Small intestine (tissue), 7 donors: ENCODE measurements at regions not wholly inside any gene's neighbourhood (a gene's known extent, or its start where the extent isn't known, plus 50 kb on each side); places are given as distances from the start of the nearest gene placed in this dataset.

Experiments used
- DNase-seq, 2 donors: peaks; one replicate each; pipeline versions ENCODE4 v3.0.0 to v3.0.0-alpha.2; 2013
- FAIRE-seq: peaks from 2 replicates; lab custom pipeline; 2012; peaks lifted over from hg19 to GRCh38; lab: Jason Lieb, UNC
- H3K27ac ChIP-seq, 3 donors: one replicate each; pipeline ENCODE4 v1.5.1; 2013; ENCODE audit warnings: low read length in 2 of 3, mild to moderate bottlenecking in 2 of 3, control low read depth in 1 of 3, inconsistent platforms in 1 of 3, low read depth in 1 of 3, moderate library complexity in 1 of 3
- H3K27me3 ChIP-seq, 3 donors: one replicate each; pipeline ENCODE4 v1.6.1; 2013; ENCODE audit warnings: low read length in 3 of 3, inconsistent platforms in 1 of 3; ENCODE audit not compliant: control insufficient read depth in 3 of 3, insufficient read depth in 3 of 3
- H3K36me3 ChIP-seq, 3 donors: one replicate each; pipeline ENCODE4 v1.6.1; 2013; ENCODE audit warnings: low read length in 3 of 3, inconsistent platforms in 1 of 3, low read depth in 1 of 3, mild to moderate bottlenecking in 1 of 3, moderate library complexity in 1 of 3; ENCODE audit not compliant: control insufficient read depth in 3 of 3, insufficient read depth in 2 of 3
- H3K4me1 ChIP-seq, 3 donors: one replicate each; pipeline ENCODE4 v1.6.1; 2013; ENCODE audit warnings: low read length in 2 of 3, inconsistent platforms in 1 of 3, low read depth in 1 of 3, mild to moderate bottlenecking in 1 of 3, moderate library complexity in 1 of 3; ENCODE audit not compliant: control insufficient read depth in 3 of 3, insufficient read depth in 2 of 3
- H3K4me3 ChIP-seq, 3 donors: one replicate each; pipeline ENCODE4 v1.5.1; 2013; ENCODE audit warnings: low read length in 3 of 3, control low read depth in 1 of 3, inconsistent platforms in 1 of 3, low read depth in 1 of 3, mild to moderate bottlenecking in 1 of 3, moderate library complexity in 1 of 3
- H3K9me3 ChIP-seq, 2 donors: one replicate each; pipeline ENCODE4 v1.6.1; 2013; ENCODE audit warnings: low read depth in 1 of 2, low read length in 1 of 2; ENCODE audit not compliant: control insufficient read depth in 2 of 2, insufficient read depth in 1 of 2
- WGBS, 3 donors: extraction: QIAGEN DNeasy Blood & Tissue Kit; methylation state at CpG; one replicate each; pipeline ENCODE4 v1.1.7; 2013; 5-methylcytosine and 5-hydroxymethylcytosine counted together
- donor health status: healthy with polysubstance abuse.
- donor health status: control.
- donor health status: control.
- donor health status: Bipolar disorder and iron deficiency.
- donor health status: healthy.

DNA sequence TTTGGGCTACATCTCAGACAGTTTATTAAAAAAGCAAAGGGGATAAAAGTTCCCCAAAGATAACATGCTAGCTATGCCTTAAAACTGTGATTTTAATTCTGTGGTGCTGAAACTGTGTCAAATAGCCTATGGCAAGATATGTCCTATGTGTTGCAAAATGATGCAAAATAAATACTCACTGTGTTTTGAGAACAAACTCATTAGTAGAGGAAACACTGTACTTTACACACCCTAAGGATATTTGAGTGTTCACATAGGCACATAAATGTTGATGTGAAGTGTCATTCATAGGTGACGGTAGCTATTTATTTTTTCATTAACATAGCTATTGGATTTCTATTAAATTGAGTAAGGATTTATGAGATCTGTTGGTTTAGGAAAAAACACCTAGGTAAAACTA lies 351.9 kb downstream of the FAT4 start:
- 87 to 94% (median 88%) methylated on average over 1 of the region's 1 CpG for WGBS, 3 donors
- no peaks in the 10 kb centered on the region for H3K27me3 ChIP-seq
- no peak overlapping the region for H3K27ac ChIP-seq
- DNase-seq (no peak), FAIRE-seq (no peak)
- H3K4me1 ChIP-seq = no peaks in the 10 kb centered on the region
- no peak overlapping the region for H3K4me3 ChIP-seq
- H3K9me3 ChIP-seq = peaks cover 0 to 4% of the 10 kb centered on the region in 2 donors
- no peaks in the 10 kb centered on the region for H3K36me3 ChIP-seq

DNA sequence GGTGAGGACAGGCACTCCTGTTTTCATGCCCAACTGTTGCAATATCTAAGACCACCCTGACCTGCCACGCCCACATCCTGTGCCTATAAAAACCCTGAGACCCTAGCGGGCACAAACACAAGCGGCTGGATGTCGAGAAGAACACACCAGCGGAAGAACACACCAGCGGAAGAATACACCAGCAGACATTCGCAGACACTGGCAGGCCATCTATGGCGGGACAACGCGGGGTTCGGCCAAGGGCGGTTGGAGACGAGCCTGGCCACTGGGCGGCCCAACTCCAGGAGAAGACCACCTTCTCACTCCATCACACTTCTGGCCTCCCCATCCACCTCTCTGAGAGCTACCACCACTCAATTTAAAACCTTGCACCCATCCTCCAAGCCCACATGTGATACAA lies 361.4 kb downstream of the FAT4 start:
- FAIRE-seq = no peak
- WGBS, 3 donors = 95 to 96% (median 95%) methylated on average over 13 to 14 of the region's 14 CpGs
- Histone ChIP-seq H3K4me3 (no peak overlapping the region), H3K36me3 (no peaks in the 10 kb centered on the region), H3K4me1 (no peaks in the 10 kb centered on the region), H3K27me3 (no peaks in the 10 kb centered on the region), H3K9me3 (no peaks in the 10 kb centered on the region), H3K27ac (no peak overlapping the region)
- no peak for DNase-seq

DNA sequence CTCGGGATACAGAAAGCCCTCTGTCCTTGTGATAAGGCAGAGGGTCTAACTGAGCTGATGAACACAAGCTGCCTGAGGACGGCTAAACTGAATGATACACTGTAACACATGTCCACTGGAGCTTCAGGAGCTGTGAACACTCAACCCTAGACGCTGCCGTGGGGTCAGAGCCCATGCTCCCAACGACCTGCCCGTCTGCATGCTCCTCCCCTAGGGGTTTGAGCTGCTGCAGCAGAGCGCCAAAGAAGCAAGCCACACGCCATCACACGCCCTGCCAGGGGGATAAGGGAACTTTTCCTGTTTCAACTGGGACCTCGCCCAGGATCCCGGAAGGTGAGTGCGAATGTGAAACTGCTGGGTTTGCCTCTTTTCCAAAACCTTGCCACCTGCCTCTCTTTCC lies 361.8 kb downstream of the FAT4 start:
- no peak overlapping the region for H3K4me3 ChIP-seq
- no peaks in the 10 kb centered on the region for H3K27me3 ChIP-seq
- 90 to 93% (median 92%) methylated on average over 12 of the region's 12 CpGs for WGBS, 3 donors
- DNase-seq (no peak), FAIRE-seq (no peak)
- H3K4me1 ChIP-seq = no peaks in the 10 kb centered on the region
- no peaks in the 10 kb centered on the region for H3K9me3 ChIP-seq
- no peak overlapping the region for H3K27ac ChIP-seq
- H3K36me3 ChIP-seq = no peaks in the 10 kb centered on the region

DNA sequence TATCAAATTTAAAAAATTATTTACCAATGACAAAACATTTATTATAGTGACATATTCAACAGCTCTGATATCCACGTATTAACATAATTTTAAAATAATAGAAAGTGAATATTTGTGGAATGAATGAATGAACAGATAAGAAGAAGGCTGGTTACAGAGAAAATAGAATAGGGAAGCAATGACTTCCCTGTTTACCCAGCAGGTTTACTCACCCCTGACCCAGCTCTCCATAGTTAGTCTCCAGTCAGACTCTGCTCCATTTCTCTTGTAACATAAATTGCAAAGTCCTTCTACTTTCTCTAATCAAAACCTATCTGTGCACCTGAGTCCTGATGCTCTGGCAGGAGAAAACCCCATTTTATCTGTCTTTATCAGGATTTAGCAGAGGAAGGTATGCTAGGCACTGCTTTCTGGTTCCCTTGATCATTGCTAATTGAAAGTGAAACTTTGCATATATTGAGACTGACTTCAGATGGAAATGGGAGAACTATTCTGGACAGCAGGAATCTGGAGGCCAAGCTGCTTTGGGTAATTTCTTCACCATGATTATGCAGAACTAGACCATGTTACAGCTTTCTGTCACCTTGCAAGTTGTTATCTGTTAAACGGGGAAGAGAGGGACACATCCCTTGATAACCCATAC lies 363.0 kb downstream of the FAT4 start:
- Histone ChIP-seq H3K9me3 (no peaks in the 10 kb centered on the region), H3K4me1 (no peaks in the 10 kb centered on the region), H3K27me3 (no peaks in the 10 kb centered on the region), H3K27ac (no peak overlapping the region), H3K4me3 (no peak overlapping the region), H3K36me3 (no peaks in the 10 kb centered on the region)
- DNase-seq = no peak
- WGBS, 3 donors = 21 to 70% (median 37%) methylated on average over 2 of the region's 2 CpGs
- FAIRE-seq = no peak

DNA sequence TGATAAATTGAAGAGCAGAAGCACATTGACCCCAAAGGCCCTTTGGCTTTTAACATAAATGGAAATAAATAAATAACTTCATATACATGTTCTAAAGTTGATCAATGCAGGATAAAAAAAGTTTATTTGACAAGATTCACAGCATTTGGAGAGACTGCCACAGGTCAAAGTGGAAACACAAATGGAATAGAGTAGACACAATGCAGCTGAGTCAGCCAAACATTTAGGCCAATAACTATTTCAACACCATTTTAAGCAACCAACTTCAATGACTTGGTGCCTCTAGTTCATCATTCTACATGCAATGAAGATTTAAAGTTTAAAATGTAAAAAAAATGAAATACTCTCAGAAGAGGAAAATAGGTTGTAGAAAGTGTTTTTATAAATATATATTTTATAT lies 365.2 kb downstream of the FAT4 start:
- DNase-seq (no peak), FAIRE-seq (no peak)
- Histone ChIP-seq H3K4me3 (no peak overlapping the region), H3K9me3 (no peaks in the 10 kb centered on the region), H3K36me3 (no peaks in the 10 kb centered on the region), H3K27ac (no peak overlapping the region), H3K4me1 (no peaks in the 10 kb centered on the region), H3K27me3 (no peaks in the 10 kb centered on the region)

DNA sequence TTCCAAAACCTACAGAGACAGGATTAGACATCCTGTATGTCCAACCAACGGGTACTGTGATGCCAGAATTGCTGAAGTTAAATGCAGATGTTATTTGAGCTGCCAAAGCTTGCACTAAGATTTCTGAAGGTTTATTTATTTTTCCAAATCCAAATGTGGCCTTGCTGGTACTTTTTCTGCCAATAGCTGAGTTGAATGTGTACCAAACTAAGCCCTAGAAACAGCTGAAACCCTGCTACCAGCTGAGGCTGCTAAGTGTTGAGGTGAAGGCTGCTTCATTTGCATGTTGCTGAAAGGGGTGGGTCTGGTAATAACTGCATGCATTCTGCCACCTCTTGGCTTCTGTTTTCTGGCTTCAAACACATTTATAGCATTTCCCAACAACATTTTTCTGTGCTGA lies 366.5 kb downstream of the FAT4 start:
- DNase-seq (no peak), FAIRE-seq (no peak)
- H3K4me3 ChIP-seq = no peak overlapping the region
- no peaks in the 10 kb centered on the region for H3K36me3 ChIP-seq
- no peak overlapping the region for H3K27ac ChIP-seq
- WGBS, 3 donors = 36 to 55% (median 41%) methylated on average over 1 of the region's 1 CpG
- H3K4me1 ChIP-seq = no peaks in the 10 kb centered on the region
- no peaks in the 10 kb centered on the region for H3K27me3 ChIP-seq
- H3K9me3 ChIP-seq = no peaks in the 10 kb centered on the region

DNA sequence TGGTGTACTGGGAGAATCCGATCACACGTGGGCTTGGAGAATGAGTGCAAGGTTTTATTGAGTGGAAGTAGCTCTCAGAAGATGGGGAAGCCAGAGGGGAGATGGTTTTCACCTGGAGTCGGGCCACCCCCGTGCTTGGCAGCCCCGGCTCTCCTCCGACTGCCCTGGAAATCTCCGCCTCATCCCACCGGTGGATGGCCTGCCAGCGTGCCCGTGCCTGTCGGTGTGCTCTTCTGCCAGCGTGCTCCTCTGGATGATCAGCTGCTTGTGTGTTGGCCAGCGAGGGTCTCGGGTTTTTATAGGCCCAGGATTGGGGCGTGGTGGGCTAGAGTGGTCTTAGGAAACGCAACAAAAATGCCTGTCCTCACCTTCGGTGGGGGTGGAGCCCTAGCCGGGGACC lies 368.0 kb downstream of the FAT4 start:
- no peak for DNase-seq
- no peaks in the 10 kb centered on the region for H3K4me1 ChIP-seq
- H3K36me3 ChIP-seq = no peaks in the 10 kb centered on the region
- no peaks in the 10 kb centered on the region for H3K9me3 ChIP-seq
- 90 to 95% (median 92%) methylated on average over 18 of the region's 18 CpGs for WGBS, 3 donors
- no peaks in the 10 kb centered on the region for H3K27me3 ChIP-seq
- no peak overlapping the region for H3K27ac ChIP-seq
- no peak for FAIRE-seq
- H3K4me3 ChIP-seq = no peak overlapping the region

DNA sequence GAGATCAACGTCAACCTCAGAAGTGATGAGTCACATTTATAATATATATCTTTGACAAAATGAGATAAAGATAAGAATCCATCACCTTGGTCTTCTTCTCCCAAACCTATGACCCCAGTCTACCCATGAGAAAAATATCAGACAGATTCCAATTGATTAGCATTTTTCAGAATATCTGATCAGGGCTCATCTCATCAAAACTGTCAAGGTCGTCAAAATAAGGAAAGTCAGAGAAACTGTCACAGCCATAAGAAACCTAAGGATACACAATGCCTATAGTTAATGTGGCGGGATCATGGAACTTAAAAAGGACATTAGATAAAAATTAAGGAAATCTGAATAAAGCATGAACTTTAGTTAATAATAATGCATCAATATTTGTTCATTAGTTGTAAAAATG lies 374.1 kb downstream of the FAT4 start:
- FAIRE-seq = no peak
- Histone ChIP-seq H3K4me3 (no peak overlapping the region), H3K9me3 (peaks cover 0 to 2% of the 10 kb centered on the region in 2 donors), H3K27ac (no peak overlapping the region), H3K4me1 (no peaks in the 10 kb centered on the region), H3K36me3 (no peaks in the 10 kb centered on the region), H3K27me3 (no peaks in the 10 kb centered on the region)
- WGBS, 3 donors = 81 to 84% (median 81%) methylated on average over 3 of the region's 3 CpGs
- DNase-seq = no peak

DNA sequence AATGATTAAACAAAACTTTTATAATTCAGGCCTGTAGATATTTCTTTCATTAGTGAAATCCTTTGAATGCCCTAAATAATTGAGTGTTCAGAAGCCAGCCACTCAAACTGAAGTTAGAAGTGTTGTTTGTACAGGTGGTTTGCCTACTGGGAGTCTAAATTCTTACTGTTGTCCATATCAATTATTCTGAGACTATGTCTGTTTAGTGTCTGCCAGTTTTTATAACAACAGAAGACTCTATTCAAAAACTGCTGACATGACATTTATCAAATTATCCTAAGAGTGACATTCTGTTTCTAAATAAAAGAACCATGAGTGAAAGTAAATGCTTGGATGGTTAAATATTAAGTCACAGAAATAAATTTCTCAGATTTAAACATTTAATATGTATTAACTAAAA lies 375.1 kb downstream of the FAT4 start:
- DNase-seq (no peak), FAIRE-seq (no peak)
- Histone ChIP-seq H3K4me1 (no peaks in the 10 kb centered on the region), H3K4me3 (no peak overlapping the region), H3K27me3 (no peaks in the 10 kb centered on the region), H3K27ac (no peak overlapping the region), H3K9me3 (peaks cover 0 to 2% of the 10 kb centered on the region in 2 donors), H3K36me3 (no peaks in the 10 kb centered on the region)
